HG03442 (cell line): ENCODE measurements at regions not wholly inside any gene's neighbourhood (a gene's known extent, or its start where the extent isn't known, plus 50 kb on each side); places are given as distances from the start of the nearest gene placed in this dataset.
"Not testable (repeated sequence)": the region's sequence is repeated elsewhere in the genome, so short reads cannot be mapped to it uniquely, and the experiment has no call there.

Experiments
- ATAC-seq: cut with Tn5 transposase; IDR thresholded peaks from one replicate; pipeline ENCODE4 v1.9.1; 2021; ENCODE audit warnings: mild to moderate bottlenecking, moderate library complexity; ENCODE audit not compliant: unreplicated experiment

DNA sequence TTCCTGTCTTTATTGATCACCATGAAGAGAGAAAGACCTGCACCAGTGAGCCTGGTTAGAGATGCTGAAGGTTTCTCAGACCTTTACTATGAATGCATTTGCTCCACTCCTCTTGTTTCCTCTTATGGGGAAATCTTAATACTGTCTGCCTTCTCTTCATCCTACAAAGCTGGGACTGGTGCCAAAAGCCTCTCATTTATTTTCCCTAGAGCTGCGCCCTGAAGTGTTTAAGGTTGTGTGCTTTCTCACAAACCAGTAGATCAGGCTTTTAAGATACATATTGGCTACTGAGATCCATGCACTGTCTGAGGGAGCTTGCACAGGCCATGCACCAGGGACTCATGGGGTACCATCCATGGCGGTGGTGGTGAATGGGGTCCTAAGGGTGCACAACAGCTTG lies 286.1 kb upstream of the PMFBP1 start:
- no peak for ATAC-seq

DNA sequence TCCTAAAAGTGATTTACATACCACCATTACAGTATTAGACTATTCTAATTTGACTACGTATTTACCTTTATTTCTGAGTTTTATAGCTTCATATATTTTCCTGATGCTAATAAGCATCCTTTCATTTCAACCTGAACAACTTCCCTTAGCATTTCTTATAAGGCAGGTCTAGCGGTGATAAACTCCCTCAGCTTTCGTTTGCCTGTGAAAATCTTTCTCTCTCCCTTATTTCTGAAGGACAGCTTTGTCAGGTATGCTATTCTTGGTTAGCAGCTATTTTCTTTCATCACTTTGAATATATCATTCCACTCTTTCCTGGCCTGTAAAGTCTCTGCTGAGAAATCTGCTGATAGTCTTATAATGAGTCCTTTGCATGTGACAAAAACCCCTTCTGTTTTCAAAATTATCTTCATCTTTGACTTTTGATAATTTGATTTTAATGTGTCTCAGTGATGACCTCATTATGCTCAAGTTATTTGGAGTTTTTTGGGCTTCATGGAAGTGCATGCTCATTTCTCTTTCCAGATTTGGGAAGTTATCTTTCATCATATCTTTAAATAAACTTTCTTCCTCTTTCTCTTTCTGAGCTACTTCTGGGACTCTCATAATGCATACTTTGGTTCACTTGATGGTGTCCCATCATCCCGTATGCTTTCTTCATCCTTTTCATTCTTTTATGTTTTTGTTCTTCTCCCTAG lies 285.4 kb upstream of the PMFBP1 start:
- ATAC-seq = no peak

DNA sequence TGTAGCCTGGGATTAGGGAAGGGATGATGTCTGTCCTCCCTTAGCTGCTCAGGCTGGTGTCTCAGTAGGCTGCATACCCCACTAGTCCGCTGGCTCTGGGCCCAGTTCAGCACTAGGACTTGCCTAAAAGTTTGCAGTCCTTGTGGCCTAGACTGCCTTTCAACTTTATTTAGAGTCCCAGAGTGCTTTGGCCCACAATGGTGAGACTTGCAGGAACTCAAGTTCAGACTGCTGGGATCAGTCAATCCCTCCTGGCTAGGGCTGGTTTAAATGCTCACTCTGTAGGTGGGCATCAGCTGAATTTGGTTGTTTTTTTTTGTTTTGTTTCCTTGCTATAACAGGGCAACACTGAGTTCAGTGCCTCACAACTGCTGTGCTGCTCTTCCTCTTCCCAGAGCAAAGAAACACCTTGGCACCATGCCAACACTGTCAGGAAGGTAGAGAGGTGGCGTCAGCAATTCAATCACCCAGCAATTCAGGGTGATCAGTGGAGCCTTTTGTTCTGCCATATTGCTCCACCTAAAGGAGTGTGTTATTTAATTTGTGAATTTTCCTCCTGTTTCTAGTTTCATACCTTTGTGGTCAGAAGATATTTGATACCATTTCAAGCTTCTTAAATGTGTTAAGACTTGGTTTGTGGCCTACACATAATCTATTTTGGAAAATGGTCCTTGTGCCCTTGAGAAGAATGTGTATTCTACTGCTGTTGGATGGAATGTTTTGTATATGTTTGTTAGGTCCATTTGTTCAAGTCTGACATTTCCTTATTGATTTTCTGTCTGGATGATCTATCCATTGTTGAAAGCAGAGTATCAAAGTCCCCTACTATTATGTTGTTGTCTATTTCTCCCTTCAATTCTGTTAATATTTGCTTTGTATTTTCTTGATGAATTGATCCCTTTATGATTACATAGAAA lies 284.0 kb upstream of the PMFBP1 start:
- no peak for ATAC-seq

DNA sequence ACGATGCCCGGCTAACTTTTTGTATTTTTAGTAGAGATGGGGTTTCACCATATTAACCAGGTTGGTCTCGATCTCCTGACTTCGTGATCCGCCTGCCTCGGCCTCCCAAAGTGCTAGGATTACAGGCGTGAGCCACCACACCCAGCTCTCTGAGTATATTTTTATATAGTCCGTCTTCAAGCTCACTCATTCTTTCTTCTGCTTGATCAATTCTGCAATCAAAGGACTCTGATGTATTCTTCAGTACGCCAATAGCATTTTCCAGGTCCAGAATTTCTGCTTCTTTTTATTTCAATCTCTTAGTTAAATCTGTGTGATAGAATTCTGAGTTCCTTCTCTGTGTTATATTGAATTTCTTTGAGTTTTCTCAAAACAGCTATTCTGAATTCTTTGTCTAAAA lies 281.9 kb upstream of the PMFBP1 start:
- ATAC-seq = not testable (repeated sequence)

DNA sequence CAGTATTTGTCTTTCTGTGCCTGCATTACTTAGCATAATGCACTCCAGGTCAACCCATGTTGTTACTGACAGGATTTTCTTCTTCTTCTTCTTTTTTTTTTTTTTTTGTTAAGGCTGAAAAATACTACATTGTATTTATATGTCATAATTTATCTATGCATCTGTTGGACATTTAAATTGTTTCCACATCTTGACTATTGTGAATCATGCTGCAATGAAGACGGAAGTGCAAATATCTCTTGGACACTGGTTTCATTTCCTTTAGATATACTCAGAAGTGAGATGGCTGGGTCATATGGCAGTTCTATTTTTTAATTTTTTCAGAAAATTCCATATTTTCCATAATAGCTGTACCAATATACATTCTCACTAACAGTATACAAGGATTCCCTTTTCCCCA lies 272.7 kb upstream of the PMFBP1 start:
- no peak for ATAC-seq

DNA sequence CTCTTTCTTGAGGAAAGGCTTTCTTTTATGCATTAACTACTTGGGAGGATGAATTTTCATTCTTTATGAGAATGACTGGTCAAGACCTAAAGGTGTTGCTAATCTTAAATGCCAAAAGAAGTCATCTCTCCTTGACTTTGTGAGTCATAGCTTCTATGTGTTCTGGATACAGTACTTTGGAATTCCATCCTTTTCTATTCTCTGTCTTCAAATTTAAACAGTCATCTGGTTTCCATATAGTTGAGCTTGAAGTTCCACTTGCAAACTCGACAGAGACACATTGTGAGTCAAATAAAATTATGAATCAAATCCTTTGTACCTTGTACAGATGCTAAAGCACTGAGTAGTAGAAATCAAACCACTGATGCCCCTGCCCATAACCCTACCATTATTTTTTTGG lies 271.9 kb upstream of the PMFBP1 start:
- ATAC-seq = no peak

DNA sequence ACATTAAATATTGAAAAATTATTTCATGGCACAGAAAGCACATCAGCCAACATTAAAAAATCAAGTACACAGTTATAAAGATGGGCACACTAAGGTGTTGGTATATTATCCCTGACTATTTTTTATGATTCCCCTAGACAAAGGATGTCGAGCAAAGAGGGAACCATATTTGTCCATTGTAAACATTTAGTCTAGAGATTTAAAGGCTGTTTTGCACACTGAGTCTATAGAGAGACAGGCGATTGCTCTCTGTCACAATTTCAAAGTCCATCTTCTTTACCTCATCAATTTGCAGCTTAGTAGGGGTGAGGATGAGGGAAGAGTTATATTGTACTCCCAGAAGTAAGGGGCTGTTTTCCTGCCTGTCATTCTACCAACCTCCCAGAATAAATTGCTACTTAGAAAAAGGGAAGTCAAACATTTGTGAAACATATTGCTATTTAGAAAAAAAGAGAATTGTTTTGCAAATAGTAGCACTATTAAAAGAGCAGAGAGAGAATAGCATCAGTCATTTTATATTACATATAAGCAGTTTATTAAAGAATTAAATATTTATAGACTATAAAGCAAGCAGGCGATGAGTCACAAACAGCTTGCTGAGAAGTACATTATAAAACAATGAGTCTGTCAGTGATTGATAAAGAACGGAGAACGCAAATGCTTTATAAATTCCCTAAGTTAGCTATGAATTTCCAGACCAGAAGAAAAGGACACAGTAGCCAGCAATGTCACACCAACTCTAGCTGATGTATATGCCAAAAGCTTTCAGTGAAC lies 270.6 kb upstream of the PMFBP1 start:
- ATAC-seq = no peak

DNA sequence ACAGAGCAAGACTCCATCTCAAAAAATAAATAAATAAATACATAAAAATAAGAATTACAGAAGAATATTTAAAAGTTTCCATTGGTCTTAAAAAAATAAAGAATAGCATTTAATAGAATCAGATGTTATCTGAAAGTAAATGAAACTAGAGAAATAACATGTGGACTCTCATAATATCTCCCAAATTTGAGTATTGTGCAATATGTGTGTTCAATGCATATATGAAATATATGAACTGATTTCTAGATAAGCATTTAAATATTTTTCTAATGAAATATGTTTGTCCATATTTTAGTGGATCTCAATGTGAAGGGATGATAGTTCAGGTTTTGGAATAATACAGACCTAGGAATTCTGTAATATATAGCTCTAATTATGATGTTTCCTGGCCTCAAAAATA lies 265.9 kb upstream of the PMFBP1 start:
- ATAC-seq = no peak

DNA sequence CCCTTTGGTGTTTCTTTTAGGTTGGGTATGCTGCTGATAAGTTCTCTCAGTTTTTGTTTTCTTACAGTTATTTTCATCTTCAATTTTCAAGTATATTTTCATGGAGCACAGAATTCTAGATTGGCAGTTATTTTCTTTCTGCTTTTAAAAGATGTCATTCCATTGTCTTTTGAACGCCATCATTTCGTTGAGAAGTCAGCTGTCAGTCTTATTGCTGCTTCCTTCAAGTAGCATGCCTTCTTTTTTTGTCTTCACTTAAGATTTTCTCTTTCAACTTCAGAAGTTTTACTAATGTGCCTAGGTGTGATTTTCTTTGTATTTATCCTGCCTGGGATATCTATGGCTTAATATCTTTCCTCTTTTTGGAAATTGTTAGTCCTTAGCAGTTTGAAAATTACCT lies 262.2 kb upstream of the PMFBP1 start:
- ATAC-seq = no peak

DNA sequence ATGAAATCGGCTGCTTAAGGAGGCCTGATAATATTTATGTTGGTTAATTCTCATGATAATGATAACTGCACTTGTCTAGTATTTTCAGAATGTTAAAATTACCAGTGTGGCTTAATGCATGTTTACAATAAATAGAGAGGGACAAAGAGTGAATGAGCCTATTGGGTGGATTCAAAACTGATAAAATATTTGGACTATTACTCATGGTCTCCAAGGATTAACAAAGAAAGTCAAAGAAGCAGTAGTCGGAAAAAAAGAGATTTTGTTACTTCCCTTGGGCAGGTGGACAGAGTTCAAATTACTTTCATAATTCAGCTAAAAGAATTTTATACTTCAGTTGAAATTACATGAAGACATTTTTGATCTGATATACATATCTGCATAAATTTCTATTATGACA lies 258.2 kb upstream of the PMFBP1 start:
- ATAC-seq = no peak

DNA sequence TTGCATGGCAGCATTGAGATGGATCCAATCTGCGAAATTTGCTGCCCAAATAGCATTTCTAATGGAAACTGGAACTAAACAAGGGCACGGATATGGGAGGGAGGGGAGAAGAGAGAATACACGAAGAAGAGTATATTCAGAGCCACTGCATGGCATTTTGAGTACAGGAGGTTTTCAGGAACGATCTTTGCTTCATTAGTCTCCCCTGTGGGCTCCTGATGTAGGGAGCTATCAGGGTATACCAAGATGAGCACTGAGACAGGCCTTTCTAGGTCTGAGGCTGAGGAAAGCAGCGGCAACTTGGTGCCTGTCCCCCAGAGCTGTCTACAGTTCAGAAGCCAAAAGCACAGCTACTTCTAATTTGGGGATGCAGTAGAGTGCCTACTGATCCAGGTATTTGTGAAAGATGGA lies 257.7 kb upstream of the PMFBP1 start:
- no peak for ATAC-seq

DNA sequence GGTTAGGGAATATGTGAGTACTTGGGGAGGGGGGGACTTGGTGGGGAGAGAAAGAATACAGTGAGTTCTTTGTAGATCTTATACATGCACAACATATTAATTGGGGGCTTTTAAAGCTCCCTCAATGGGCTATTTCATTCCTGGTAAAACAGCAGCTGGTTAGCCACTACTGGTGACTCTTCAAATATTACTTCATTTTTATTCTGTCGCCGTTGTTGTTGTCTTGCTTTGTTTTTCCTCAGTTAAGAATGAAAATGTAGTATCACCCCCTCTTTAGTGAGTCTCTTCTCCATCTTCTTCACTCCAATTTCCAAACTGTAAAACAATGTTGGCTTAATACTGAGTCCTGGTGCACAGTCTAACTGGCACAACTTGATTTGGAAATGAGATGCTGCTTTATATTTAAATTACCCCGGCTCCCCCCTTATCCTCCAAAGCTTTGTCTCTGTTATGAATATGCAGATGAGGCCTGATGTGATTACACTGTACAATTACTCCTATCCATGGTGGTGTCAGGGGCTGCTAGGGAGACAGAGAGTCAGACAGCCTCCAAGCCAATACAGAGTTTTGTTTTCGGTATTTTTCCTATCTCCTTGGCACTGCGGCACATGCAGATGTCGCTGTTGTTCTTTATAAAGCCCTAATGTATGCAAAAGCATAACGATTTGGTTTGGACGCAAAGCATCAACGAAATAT lies 256.9 kb upstream of the PMFBP1 start:
- ATAC-seq = no peak

DNA sequence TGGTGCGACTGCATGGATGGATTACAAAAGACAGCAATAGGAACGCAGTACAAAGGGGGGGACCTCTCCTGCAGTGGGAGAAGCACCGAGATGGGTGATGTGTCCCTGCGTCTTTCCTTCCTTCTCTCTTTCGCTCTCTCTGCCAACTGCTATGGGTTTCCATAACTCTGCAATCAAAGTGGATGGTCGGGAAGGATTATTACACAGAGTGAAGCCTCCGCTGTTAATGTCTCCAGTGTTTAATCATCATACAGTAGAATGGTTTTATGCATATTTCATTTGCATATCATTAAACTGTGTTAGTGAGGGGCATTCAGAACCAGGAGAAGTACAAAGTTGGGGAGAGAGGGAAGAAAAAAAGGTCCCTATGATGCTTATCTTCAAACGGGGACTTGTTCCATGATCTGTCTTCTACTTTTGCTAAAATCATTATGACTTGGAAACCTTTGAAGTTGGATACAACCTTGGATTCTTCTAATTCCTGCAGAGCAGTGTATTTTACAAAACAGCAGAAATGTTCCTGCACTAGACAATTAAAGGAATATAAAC lies 255.9 kb upstream of the PMFBP1 start:
- no peak for ATAC-seq

DNA sequence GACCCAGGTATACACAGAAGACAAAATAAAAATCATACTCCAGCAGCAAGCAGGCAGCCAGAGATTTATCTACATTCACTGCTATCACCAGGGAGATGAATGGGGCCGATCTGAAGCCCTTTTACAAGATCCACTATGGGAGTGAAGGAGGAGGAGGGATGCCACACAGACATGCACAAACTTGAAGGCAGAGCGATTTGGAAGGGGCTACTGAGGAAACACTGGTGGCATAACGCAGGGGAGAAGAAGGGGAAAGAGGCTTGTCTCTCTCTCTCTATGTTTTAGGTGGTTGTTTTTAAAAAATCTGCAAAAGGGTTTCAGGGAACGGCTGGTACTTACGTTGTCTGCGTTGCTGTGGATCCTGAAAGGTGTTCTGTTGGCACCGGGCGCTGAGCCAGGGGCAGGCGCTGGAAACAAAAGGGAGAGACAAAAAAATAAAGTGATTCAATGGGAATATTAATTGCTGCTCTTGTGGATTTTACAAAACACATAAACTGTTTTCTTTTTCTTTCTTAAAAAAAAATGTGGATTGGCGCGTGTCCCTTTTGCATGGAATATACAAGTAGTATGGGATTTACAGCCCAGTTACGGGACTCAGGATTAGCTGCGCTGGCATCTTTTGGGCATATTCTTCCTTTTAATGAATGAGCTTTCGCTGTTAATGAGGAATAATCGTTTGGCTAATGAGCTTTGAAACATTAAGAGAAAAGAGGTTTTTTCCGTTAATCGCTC lies 255.3 kb upstream of the PMFBP1 start:
- ATAC-seq = no peak

DNA sequence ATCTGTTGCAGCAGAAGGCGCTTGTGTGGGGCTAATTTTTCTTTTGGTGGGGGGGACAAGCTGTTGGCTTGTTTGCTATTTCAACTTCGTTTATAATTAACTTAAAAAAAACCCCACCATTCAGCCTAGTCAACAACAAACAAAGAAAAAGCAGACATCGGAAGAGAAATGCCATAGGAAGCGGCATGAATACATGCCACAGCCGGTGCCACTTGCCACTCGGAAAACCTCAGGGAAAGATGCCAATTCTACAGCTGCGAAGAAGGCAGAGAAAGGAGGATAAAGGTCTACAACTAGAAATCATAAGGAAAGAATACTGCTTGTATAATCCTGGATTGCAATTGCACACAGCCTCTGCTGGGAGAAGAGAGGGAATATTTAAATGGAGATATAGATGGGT lies 254.4 kb upstream of the PMFBP1 start:
- ATAC-seq = no peak

DNA sequence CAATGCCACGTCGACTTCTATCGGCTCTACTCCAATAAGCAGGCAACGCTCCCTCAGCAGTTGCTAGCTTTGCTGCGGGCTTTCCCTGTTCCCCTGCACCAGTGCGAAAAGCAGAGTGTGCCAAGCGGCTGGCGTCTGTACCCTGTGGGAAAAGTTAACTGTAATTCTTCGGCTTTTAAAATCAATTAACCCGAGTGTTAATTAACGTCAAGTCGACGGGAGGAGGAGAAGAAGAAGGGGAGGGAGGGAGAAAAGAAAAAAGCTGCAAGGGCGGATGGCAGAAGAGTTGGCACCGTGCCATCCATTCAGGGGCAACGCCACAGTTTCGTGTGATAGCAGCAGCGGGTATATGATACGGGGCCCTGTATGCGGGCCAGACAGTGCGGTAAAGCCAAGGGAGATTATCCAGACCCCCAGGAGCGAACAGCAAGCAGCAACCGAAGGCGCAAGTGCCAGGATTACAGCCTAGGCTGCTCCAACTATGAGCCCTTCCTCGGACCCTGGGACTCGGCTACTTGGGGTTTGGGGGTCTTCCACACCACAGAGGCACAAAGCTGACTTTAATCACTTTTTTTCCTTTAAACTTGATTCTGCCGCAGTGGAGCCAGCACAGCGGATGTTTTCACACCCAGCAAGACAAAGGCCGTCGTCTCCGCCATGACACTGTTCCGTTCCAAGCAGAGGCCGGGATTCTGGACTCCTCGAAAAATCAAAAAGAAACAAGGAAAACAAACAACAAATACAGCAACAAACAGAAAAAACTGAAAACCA lies 253.8 kb upstream of the PMFBP1 start:
- no peak for ATAC-seq

DNA sequence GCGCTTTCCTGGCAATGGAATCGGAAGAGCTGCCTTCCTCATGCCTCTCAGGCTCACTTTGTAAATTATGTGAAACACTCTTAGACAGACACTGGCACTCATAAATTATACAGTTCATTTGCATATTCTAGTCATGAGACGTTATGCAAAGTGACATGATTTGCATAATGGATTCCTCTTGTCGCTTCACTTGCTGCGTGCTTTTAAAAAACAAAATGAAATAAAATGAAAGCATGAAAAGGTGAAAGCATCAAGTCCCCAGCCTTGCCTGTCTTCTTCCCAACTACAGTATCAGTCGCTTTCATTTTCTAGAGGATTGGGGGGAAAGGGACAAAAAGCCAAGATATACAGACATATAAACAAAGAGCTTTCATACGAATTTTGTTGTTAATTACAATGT lies 252.8 kb upstream of the PMFBP1 start:
- ATAC-seq = no peak

DNA sequence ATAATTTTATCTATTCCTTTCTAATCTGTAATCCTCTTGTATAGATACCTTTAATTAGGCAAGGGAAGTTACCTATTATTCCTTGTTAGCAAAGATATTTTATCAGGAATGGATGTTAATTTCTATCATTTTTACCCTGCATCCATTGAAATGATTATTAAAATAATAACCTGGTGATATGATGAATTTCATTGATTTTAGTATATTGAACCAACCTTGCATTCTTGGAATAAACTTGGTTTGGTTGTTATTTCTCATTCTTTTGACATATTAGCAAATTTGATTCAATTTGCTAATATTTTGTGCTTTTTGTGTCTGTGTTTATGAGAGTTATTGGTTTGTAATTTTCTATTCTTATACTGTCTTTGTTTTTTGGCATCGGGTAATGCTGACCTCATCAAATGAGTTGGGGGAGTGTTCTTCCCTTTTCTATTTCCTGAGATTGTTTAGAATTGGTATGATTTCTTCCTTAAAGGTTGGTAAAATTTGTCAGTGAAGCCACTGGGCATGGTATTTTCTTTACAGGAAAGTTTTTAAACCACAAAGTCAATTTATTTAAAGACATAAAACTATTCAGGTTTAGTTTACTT lies 250.4 kb upstream of the PMFBP1 start:
- ATAC-seq = no peak

DNA sequence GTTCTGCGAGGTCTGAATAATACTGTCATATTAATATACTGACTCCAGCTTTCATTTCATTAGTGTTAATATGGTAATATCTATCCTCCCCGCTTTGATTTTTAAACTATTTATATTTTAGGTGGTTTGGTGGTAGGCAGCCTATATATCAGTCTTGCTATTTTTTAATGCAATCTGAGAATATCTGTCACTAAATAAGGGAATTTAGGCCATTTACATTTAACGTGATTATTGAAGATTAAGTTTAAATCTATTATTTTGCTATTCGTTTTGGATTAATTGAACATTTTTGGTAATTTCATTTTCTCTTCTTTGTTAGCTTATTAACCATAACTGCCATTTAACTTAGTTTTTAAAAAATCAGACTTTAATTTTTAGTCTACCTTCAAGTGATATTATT lies 247.7 kb upstream of the PMFBP1 start:
- ATAC-seq = no peak
